ENCODE measurements at regions not wholly inside any gene's neighbourhood (a gene's known extent, or its start where the extent isn't known, plus 50 kb on each side); places are given as distances from the start of the nearest gene placed in this dataset.

DNA sequence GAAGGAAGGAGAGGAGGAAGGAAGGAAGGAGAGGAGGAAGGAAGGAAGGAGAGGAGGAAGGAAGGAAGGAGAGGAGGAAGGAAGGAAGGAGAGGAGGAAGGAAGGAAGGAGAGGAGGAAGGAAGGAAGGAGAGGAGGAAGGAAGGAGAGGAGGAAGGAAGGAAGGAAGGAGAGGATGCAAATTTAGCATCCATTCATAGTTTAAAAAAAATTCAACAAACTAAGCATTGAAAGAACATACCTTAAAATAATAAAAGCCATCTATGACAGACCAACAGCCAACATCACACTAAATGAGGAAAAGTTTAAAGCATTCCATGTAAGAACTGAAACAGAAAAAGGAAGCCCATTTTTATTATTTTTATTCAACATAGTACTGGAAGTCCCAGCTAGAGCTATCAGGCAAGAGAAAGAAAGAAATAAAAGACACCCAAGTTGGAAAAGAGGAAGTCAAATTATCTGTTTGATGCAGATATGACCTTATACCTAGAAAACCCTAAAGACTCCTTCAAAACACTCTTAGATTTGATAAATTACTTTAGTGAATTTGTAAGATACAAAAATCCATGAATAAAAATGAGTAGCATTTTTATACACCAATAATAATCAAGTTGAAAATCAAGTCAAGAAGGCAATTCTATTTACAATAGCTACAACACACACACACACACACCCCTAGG lies 52.2 kb upstream of the FXR1 start:
- TF ChIP-seq CTCF (IDR thresholded peaks at IDR 0.05): no peak
- no peak for TF ChIP-seq ZFX (IDR thresholded peaks at IDR 0.05; ENCODE audit: borderline replicate concordance)
